NCI-H510A (cell line): ENCODE measurements at regions not wholly inside any gene's neighbourhood (a gene's known extent, or its start where the extent isn't known, plus 50 kb on each side); places are given as distances from the start of the nearest gene placed in this dataset.

Experiments
- DNase-seq: peaks from one replicate; lab custom pipeline; 2025; lab: John Stamatoyannopoulos, UW

DNA sequence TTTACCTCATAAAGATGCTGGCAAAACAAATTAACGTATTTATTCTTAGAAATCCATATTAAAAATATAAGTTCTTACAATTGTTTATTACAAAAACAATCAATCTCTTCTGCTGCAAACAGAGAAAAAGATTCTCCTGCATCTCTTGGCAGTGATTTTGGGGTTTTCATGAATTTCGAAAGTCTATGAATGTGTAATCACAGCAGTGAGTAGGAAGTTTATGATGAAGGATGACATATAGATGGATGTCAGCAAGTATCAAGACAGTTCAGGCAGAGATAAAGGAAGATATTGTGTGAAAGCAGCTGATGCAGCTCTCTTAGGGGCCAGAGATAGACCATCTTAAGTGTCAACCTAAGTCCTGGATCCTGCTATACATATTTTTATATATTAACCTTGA, 196.9 kb upstream of the BANK1 start:
- DNase-seq: no peak

DNA sequence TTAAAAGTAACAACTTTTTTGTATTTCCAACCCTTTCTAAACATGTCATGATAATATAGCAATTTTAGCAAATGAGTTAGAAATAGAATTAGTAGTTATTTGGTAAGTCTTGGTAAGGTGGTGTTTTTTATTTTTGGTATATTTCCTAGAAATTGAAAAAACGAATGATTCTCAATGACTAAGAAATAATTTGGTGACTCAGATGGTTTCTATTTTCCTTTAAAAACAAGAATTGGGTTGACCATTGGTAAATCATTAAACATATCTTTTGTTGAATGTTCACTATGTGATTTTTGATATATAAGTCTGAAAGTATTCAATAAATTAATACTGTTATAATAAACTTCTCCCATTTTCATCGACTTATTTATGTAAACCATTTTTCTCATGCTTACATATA, 206.2 kb upstream of the BANK1 start:
- no peak for DNase-seq

- DNase-seq: no peak
These were observed 215.8 kb upstream of the PPP3CA start for GRCh38 chr4:101563126-101563525.

- DNase-seq: no peak
These were observed 209.5 kb upstream of the PPP3CA start for GRCh38 chr4:101556842-101557241.

DNA sequence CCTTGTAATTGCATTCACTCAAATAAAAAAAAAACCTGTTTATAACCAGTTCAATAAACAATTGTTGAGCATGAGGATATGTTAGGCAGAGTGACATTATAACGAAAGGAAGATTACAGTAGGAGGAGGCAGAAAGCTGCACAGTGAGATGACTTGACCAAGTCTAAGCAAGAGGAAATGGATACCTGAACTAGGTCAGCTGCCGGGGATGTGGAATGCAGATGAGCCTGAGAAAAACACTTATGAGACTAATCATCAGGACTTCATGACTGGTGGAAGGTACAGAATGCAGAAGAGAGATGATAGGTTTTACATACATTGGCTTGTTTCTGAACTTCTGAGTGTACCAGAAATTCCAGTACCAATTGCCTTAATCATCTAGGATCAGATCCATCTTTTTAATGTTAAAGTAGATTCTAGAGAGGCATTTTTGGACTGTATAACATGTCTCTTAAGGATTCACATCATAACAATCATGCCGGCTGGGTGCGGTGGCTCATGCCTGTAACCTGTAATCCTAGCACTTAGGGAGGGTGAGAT, 208.1 kb upstream of the PPP3CA start:
- no peak for DNase-seq

- DNase-seq: no peak
These were observed 193.0 kb upstream of the PPP3CA start for GRCh38 chr4:101540336-101540735.

DNA sequence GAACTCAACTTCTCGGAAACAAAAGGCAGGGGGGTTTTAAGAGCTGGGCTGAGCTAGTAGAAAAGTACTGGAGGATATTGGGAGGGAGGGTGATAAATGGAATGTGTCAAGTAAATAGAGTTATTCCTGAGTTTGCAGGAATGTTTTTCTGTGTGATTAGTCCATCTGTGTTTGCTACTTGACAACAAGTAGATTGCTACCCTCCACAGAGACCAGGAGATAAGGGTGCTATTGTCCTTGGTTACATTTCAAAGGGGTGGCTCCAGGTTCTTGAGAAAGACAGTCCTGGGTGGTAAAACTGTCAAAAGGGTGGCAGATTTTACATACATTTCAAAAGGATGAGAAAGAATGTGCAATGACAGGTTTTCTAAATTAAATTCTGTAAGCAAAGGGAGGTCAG, 181.2 kb upstream of the PPP3CA start:
- no peak for DNase-seq

GRCh38 chr4:101527188-101527587, 179.9 kb upstream of the PPP3CA start:
- DNase-seq: no peak

GRCh38 chr4:101515566-101515965, 168.2 kb upstream of the PPP3CA start:
- DNase-seq: no peak

- no peak for DNase-seq
These were observed 167.8 kb upstream of the PPP3CA start for GRCh38 chr4:101515099-101515498.

DNA sequence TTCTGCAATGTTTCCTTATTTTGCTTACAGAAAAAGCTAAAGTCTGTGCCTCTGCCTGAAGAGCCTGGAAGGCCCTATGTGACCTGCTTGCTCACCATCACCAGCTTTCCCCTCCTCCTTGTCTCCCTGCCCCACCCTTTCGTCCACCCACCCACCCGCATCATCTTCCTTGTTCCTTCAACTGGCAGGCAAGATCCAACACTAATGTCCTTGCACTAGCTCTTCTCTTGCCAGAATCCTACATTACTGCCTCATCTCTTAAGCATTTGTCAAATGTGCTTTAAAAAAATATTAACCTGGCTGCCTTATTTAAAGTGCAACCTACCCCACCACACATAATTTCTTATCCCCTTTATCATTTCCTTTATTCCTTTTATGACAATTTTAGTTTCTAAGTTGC, 165.1 kb upstream of the PPP3CA start:
- DNase-seq: no peak

DNA sequence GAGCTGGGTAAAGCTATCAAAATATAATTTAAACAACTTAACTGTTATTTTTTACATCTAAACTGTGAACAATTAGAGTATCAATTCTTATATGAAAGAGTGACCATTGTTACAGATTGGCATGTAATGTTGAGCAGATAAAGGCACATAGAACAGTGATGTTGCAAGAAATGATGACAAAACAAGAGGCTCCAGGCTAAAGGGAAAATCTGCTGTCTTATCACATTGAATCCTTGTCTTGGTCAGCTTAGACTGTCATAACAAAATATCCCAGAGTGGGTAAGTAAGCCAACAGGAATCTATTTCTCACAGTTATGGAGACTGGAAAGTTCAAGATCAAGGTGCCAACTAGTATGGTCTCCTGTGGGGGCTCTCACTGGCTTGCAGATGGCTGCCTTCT, 154.1 kb upstream of the PPP3CA start:
- no peak for DNase-seq

DNA sequence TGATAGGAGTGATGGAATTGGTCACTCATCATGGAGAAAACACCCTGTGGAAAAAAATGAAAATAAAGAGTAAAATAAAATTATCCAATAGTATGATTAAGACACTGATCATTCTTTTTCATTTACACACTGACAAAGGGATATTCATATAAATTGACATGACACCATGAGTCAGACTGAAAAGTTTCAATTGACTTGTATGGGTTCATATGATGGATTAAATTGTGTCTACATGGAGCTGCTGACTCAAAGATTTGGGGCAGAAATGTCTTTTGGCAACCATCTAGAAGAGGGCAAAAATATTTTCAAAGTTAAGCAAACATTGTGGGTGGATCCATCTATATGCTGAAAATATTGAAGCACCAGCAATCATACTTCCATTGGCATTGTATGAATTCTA, 153.4 kb upstream of the PPP3CA start:
- DNase-seq: no peak

GRCh38 chr4:101475246-101475645, 127.9 kb upstream of the PPP3CA start:
- DNase-seq: no peak

GRCh38 chr4:101471201-101471600, 123.9 kb upstream of the PPP3CA start:
- no peak for DNase-seq

- DNase-seq: no peak
These were observed 117.3 kb upstream of the PPP3CA start for GRCh38 chr4:101464596-101464995.

GRCh38 chr4:101458914-101459313, 111.6 kb upstream of the PPP3CA start:
- no peak for DNase-seq

DNA sequence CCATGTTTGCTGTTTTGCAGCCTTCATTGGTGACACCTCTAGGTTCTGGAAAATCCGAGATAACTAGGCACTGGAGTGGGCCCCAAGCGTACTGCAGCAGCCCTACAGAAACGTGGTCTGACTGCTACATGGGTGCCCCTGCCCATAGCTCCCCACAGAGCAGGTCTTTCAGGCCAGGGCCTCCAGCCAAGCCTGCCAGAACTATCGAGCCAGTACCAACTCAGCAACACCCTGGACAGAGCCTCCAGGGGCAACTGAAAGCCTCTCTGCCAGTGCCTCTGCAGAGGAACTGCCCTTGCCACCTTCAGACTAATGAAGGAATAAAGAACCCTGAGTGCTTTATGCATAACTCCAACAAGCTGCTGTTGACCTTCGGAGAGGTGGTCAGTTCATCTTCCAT, 111.1 kb upstream of the PPP3CA start:
- no peak for DNase-seq

- DNase-seq: no peak
These were observed 103.8 kb upstream of the PPP3CA start for GRCh38 chr4:101451086-101451485.

DNA sequence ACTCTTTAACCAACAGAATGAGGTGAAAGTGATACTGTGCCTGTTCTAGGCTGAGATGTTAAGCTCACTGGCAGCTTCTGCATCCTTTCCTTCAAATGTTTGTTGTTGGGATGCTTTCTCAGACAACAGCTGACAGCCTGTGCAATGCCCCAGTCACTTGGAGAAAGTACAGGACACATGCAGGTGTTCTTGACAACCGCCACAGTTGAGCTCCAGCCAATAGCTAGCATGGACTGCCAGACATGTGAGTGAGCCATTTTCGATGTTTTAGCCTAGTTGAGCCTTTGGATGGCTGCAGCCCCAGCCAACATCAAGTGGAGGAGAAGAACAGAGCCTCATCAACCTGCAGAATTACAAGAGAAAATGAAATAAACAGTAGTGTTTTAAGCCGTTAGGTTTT, 94.1 kb upstream of the PPP3CA start:
- no peak for DNase-seq

DNA sequence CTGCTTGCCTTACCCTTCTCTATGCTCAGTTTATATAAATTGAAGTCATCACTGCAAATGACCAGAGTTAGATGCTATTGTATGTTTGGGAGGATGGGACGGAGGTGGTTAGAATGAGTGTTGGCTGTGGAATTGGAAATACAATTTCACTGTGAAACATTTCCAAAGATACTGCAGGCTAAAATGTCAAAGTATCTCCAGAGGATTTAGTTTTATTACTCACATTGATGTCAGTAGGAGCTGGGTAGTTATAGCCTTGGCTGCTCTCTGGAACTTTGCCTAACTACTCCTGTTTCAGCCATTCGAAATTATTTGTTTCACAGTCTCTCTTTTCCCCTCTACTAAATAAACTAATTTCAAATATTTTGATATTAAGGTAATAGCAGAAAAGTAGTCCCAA, 92.6 kb upstream of the PPP3CA start:
- no peak for DNase-seq

GRCh38 chr4:101421386-101421785, 74.1 kb upstream of the PPP3CA start:
- no peak for DNase-seq

GRCh38 chr4:101420661-101421060, 73.3 kb upstream of the PPP3CA start:
- no peak for DNase-seq

DNA sequence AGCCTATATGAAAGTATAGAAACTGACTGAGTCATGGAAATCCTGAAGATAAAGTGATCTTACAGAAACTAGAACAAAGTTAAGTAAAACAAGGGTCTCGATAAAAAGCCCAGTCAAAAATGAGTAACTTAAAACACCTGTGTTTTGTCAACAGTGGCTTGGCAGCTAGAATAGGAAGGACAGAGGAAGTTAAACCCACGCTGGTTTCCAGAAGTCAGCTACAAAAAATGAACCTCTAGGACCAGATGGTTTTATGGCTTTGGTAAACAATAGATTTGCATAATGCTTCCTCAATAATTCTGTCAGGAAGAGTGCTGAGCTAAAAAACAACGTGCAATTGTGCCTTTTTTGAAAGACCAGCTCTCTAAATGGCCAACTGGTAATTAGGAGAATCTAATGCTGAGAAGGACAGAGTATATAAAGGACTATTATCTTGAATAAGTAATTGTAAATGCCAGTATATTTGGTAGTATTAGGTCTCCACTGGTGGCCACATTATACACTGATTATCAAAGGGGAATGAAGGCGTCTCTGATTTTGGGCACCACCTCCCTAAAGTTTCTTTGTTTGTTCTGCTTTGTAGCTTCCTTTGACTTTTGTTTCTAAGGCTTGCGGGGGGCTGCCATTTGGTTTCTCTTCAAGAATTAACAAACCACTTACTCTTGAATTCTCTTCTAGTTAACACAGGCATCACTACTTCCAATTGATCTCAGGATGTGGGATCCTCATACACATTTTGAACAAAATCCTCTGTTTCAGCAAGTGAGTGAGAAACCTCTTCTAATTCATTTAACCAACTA, 72.2 kb upstream of the PPP3CA start:
- DNase-seq: no peak
